ENCODE measurements at regions not wholly inside any gene's neighbourhood (a gene's known extent, or its start where the extent isn't known, plus 50 kb on each side); places are given as distances from the start of the nearest gene placed in this dataset.

DNA sequence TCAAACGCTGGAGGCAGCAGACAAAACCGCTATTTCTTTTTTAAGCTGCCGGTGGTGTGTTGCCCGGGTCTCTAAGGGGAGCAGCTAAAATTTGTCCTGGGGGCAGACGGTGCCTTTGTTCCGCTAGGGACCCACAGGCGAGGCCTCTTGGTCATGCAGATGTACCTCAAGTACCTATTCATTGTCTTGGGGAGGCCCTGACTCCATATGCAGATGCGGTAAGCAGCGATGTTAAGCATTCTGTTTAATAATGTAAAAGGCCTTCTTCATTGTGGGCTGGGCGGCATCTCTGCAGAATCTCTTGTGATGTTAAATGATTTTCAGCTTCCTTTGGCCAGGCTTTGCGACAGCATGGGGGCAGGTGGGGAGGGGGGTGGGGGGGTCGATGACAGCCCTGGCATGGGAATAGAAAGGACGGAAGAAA is 98.9 kb upstream of the PJA1 start:
- DNase-seq: no peak

DNA sequence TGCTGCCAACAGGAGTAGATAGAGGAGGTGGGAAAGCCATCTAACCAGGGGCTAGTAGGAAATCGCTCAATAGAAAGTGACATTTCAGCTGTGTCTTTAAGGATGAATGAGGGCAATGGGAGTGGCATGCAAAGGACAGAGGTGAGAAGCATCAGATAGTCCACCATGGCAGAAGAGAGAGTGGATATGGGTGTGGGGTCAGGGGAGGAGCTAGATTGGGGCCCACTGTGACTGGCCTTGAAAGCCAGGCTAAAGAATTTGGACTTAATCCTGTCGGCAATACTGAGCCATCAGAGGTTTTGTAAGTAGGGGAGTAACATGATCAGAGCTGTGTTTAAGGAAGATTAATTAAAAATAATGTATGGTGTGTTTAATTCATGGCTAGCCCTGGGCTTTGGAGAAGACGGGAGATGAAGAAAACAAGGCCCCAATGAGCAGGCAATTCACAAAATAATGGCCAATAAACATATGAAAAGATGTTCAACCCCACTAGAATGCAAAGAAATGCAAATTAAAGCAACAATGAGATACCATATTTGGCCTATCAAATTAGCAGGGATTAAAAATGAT is 98.1 kb upstream of the PJA1 start:
- no peak for DNase-seq

DNA sequence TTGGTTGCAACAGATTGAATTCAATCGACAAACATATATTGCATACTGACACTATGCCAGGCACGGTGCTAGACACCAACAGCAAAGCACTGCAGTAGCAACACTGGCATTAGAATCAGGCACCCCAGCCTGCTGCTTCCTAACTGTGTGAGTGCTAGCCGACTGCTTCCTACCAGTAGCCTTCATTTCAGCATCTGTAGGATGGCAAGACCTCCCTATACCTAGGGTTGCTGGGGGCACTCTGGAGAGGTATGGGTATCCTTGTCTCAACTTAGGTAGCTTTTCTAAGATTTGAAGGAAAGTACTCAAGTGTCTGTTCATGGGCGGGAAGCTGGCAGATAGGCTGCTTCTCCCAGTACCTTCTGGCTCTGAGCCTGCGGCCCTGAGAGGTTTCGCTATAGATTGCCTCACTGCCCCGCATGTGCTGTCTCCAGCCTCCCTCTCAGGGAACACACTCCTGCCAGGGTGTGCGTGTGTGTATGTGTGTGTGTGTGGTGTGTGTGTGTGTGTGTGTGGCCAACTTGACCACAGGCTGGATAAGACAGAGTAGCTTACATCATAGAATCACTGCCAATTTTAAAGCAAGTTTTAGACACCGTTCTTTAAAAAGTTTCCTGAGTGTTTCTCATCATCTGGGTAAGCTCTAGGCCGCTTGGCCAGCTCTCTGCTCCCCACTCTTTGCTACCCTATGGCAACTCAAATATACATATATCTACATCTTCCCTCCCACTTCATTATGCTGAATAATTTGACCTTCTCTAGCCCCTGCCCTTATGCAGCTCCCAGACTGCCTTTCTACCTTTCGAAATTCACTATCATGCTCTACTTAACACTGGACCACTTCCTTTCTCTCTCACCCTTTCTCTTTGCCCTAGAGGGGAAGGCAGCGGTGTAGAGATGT is 97.0 kb upstream of the PJA1 start:
- DNase-seq: no peak

DNA sequence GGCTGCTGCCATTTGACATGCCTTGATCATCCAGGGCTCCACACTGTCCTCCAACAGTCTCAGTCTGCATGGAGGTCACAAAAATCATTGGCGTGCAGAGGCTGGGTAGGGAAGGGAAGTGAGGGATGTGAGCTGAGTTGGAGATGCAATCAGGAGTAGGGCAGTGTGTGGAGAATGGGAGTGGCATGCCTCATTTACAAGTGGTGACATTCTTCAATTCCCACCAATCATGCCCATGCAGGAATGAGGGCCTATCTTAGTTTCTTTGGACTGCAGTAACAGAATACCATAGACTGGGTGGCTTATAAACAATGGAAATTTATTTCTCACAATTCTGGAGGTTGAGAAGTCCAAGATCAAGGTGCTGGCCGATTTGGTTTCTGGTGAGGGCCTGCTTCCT is 94.9 kb upstream of the PJA1 start:
- no peak for DNase-seq

DNA sequence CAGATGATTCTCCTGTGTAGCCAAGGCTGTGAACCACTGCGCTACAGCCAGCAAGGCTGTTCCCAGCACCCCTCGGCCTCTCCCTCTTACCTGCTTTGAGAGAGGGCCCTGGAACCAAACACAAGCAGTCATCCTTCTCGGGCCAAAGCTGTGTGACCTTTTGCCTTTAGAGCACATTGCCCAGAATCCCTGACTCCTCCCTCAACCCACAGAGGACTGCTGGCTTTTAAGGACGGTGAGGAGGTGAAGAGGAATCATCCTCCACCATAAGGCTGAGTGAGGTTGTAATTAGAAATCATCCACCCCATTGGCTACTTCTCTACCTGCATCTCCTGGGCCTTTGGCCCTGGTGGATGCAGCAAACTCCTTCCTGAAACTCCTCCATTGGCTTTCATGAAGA is 93.6 kb upstream of the PJA1 start:
- no peak for DNase-seq

DNA sequence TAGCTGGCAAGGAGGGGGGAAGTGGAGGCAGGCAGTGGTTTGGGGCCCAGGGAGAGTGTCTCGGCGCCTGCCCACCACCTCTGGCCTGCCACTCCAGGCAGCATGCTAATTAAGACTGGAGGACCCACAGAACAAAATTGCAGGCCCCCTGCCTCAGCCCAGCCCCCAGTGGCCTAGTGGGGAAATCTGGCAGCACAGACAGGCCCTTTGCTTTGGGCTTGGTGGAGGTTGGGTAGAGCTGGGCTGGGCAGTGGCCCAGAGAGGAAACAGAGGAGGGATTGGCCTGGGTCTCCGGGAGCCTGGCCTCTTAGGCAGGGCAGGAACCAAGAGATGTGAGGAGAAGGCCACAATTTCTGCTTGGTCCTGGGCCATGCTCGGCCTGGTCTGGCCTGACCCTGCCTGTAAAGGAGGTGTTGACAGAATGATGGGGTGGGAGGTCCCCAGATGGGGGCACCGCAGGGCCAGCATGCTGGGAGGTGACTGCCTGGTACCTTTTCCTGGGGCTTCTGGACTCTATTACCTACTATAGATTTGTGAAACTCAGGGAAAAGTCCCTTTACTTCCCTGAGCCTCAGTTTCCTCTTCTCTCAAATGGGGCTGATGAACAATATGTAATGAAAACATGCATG is 92.4 kb upstream of the PJA1 start:
- no peak for DNase-seq

DNA sequence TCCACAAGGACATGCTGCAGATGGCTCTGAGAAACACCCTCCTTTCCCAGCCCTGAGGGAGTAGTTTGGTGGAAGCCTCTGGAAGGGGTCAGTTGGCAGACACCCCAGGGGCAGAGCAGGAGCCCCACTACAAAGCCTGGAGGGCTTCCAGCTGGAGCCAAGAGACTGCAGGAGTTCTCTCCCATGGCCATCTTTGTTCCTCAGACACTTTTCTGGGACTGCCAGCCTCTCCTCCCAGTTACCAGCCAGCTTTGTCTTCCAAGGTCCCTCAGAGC is 91.0 kb upstream of the PJA1 start:
- DNase-seq: no peak

DNA sequence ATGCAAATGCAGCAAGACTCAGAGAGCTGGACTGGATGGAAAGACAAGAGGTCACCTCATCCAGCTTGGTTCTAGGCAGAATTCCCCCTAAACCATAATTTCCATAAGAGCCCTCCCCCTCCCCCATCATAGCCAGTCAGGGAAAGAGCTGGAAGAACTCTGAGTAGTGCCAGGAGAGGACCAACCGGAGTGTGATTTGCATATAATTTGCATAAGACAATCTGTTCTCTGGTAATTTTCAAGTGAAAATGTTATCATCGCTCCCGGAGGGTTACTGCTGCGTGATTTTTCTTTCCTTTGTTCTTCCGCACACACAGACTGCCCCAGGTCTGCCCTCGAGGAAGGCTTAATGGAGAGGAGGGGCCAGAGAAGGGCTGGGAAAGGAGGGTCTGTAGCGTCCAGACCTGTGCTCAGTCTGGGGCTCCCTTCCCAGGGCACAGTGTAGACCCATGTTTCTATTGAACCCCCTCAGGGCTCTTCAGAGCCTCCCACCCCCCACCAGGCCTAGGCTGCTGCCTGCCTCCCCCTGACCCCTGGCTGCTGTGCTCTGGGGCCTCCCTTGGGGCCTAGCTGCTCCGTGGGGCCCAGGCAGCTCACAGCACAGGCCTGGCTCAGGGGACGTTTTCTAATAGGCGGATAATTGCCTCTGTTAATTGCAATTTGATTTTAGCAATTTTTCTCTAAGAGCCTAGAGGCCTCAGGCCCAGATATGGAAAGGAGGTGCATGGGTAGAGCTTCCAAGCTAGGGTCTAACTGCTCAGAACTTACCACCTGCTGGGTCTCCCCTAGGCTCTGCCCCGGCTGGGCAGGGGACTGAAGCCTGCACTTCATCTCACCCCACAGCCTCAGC is 90.4 kb upstream of the PJA1 start:
- no peak for DNase-seq

DNA sequence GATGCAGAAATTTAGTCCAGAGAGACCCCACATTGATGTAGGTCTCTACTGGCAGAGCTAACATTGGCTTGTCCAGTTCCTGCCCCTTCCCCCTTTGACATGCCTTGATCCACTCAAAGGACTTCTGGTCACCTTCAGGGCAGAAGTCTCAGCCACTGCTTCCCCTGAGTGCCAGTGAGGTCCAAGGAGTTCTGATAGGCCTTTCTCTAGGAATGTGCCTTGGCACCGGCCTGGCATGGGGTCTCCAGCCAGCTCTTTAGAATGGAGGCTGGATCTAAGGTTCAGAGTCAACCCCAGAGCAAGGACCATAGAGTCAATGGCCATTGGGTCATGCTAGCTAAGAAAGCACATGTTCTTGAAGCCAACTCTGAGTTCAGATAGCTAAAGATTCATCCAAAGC is 88.6 kb upstream of the PJA1 start:
- DNase-seq: no peak

DNA sequence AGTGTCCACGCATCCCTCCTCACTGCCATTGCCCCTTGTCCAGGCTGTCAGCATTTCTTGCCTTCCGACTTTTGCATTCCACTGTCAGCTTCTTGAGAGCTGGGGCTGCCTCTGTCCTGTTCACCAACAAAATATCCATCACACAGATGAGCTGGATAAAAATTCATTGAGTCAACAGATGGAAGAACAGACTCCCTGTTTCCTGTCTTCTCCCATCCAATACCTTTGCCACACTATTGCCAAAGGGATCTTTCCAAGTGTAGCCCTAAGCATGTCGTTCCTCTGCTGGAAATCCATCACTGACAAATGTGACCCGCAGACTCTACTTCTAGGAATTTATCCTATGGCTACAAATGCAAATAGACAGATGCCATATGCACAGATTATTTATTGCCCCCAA is 78.0 kb upstream of the PJA1 start:
- no peak for DNase-seq

DNA sequence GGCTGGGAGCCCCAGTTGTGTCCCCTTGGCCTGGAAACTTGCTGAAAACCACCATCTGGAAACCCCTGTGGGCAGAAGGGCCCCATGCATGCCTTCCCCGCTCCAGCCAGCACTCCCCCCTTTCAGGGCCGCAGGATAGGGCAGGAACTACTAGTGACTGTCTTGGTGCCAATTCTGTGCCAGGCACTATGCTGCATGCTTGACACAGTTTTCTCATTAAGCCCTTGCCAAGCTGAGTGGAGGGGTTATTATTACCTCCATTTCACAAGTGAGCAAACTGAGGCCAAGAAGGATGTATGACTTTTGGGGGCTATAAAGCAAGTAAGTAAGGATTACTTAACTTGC is 73.6 kb upstream of the PJA1 start:
- no peak for DNase-seq

DNA sequence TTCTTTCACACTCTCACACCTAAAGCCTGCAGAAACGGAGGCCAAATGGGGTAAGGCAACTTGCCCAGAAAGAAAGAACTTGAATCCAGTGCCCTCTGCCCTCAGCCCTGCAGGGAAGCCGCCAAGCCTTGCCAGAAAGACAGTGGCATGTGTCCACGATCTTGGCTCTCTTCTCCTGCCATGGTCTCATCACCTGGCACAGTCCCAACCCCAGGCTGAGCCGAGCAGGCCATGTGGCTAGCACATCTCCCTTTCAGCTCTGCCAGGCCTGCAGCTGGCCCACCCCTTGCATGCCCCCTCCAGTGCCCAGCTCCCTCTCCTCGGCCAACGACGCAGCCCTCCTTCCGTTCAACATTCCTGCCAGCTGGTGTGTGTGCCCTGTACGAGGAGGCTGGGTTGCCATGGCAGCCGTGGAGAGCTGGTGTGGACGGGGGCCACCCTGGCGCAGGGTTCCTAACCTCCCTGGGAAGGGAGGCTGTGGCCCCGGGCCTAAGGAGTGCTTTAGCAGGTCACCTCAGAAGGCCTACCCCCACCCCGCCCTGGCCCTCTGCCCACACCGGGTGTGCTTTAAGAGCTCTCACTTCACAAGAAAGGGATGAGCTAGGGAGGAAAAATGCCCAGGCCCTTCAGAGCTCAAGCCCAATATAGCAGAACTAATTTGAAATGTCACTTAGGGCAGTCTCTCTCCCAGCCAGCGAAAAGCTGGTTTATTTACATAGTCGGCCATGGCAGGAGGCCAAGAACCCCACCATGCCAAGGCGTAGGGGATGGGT is 73.0 kb upstream of the PJA1 start:
- DNase-seq: no peak

DNA sequence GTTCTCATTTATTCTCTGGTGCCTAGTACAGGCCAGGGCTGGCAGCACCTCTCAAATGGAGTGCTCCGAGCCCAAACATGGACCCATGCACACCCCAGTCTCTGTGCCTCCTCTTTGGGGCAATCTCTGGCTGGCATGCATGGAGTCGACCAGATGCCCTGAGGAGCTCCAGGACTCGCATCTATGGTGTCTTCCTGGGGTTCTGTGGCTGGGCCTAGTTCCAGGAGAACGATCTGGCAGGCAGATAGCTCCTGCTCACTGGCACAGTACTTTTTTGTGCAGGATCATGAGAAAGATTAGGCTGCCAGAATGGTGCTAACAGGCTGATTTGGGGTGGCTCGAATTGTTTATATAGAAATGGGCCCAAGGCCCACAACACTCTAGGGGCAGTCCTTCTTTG is 72.0 kb upstream of the PJA1 start:
- DNase-seq: no peak

DNA sequence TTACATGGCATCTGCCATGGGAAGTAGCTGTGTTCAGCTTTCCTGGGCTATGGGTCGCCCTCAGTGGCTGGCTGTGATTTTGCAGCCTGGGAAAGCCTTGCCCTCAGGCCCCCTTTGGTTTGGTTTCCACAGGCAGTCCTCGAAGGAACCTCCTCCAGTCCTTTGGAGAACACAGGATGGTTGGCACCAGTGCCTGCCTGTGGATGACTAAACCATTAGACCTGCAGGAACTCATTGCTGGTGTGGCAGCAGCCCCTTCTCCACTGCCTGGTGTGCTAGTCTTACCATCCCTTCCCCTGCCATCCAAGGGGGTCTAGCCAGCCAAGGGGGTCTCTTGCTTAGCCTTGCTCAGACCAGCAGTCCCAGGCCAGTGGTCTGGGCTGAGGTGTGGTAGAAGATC is 71.4 kb upstream of the PJA1 start:
- DNase-seq: no peak

DNA sequence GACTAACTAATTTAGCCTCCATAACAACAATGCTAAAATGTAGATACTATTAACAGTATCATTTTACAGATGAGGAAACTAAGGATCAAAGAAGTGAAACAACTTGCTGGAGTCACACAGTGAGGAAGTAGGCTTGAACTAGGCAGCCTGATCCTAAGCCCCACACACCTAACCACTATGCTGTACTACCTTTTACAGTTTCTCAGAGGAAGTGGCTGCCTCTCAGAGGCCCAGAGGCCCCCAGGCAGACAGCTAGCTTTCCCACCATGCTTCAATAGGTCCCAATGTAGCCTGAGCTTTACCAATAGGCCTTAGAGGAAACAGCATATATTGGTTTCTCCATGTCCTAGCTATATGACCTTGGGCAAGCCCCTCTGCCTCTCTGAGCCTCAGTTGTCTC is 69.4 kb upstream of the PJA1 start:
- no peak for DNase-seq

DNA sequence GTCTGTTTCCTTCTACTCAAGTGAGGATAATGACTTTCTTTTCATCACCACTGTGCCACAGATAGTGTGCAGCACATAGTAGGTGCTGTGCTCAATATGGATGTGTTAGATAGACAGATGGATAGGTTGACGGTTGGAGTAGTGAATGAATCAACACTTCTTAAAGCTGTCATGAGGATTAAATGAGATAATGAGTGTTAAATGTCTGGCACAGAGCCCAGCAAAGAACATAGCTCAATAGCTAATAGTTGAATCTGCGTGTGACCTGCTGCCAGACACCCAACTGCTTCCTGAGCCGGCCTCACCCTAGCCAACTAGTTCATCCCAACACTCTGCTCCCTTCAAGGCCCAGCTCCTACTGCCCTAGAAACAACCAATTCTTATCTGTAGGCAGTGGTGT is 67.7 kb upstream of the PJA1 start:
- no peak for DNase-seq

DNA sequence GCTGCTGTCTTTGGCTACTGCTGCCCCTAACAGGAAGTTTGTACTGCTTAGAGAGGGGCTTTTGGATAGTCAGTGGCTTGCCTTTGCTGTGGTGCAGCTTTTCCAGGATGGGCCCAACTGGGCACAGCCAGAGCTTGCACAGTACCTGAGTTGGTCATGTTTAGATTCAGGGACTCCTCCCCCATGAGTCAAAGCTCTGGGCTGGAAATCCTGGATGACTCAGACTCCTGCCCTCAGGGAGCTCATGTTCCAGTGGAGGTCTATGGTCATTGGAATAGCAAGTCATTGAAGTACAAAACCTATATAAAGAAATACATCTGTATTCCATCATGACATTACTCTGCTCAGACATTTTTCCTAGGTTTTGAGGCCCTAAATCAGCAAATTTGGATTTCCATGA is 66.7 kb upstream of the PJA1 start:
- no peak for DNase-seq

DNA sequence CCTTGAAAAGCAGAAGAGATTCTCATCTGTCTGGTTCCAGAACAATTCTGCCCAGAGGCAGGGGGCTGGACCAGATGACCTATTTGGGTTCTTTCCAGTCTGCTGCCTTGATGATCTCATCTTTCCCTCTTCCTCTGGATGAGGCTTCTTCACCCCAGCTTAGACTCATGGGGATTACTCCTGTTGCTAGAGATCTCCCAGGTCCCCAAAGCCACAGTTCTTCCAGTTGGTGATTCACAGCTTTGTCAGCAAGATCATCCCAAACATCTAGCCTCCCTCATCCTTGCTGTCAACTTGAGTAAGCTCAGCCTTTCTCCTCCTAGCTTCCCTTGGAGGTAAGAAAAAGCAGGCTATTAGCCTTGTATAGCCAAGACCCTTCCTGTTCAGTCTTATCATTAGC is 64.2 kb upstream of the PJA1 start:
- DNase-seq: no peak

DNA sequence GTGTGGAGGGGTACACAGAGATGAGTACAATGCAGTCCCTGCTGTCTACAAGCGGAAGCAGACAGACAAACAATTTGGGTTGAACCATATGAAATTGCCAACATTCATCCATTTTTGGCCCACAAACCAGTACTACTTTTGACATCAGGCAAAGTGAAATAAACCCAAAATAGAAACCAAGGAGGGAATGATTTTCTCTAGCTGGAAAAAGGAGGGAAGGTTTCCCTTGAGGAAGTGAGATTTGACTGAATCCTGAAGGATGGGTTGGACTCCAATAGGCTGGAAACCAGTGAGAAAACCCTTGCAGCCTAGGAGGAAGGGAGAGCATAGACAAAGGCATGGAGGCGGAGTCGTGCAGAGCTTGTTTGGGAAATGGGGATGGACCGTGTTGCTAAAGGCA is 63.5 kb upstream of the PJA1 start:
- DNase-seq: no peak

DNA sequence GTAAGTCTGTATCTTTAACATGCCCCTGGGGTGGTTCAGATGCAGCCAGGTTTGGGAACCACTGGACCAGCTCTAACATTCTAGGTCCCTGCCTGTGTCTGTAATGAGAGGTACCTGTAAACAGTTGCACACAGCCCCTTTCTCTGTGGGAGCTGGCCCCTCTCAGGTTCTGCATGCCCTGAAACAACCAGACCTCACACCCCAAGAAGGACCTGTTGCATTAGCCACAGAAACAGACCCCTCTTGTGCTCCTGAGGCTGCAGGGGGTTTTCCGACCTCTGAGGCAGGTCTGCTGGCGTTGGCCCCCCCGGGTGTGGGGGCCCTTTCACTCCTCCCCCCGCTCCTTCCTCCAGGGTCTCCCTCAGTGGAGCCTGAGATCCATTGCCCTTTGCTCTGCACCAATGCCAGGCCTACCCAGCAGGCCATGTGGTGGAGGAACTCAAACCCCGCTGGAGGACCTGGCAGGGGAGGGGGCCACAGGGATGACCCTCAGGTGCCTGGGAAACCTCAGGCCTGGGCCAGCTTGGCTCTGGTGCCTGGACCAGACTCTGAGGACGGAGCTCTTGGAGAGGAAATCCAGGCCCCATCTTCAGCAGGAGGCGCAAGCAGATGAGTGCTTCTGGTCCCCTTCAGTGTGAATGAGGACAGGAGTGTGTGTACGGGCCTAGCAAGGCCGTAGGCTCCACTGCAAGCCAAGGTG is 61.4 kb upstream of the PJA1 start:
- DNase-seq: no peak

DNA sequence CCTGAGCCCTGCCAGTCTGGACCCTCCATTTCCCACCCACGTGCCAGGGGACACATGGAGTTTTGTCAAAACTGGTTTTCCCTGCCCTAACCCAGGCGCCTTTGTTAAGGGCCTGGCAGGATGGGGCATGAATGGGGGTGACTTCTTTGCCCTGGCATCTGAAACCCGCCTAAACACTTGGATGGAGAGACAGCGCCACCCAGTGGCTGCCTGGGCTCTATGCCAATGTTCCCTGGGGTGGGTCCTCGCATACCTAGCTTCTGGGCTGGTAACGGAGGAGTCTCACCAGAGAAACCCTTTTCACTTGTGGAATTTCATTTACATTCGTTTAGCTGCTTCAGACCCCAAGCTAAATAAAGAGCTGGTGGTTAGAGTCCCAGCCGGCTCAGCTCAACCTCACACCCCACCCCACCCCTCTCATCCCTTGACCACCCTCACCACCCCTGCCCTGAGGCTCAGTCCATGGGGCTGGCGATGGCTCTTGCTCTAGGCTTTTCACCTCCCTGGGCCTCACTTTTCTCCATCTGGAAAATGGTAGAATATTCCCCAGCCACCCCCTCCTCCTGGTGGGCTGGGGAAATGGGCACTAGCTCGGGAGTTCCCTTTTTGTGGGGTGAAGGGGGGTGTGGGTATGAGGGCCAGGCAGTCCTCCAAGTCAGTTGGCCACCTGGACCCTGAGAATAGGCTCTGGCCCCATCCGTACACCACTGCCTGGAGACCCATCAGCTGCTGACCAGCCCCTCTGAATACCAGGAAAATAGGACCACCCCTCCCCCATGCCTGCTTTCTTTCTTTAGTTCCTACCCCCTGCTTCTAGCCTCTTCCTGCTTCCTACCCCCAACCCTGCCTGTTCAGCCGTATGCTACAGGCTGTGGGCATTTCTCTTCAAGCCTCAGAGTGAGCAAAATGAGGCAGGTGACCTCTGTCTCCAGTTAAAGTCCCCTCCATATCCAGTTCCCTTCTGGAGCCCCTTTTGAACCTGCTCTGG is 57.1 kb upstream of the PJA1 start:
- DNase-seq: peak; percentile 52
